C4-2B (cell line): ENCODE measurements at regions not wholly inside any gene's neighbourhood (a gene's known extent, or its start where the extent isn't known, plus 50 kb on each side); places are given as distances from the start of the nearest gene placed in this dataset.

Experiments
- H3K27ac ChIP-seq: fragments of 450-650 bp; 2 replicates; pipeline ENCODE4 v1.5.1; 2017
- ZFX ChIP-seq: fragments of 450-650 bp; IDR thresholded peaks from 2 replicates; pipeline ENCODE4 v1.6.1; 2017
- TF ChIP-seq, protein P1 (sequence below): fragments of 450-650 bp; conservative IDR thresholded peaks from 2 replicates; pipeline ENCODE4 v1.5.1; 2017; ENCODE audit warnings: mild to moderate bottlenecking

DNA sequence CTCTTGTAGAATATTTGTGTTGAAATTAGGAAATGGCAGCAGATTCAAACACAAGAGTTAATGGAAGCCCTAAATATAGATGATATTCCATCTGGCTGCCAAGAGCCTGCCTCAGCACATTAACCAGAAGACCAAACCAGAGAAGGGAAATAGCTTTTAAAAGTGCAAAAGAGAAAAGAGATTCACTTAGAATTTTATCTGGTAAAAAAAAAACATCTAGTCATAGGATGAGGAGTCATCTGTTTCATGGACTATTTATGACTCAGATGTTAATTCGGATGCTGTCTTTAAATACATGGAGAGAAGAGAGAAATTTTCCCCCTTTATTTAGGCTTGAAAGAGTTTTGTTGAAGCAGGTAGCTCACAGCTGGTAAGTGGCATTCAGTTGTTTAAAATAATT lies 201.6 kb upstream of the NUDT4 start:
- H3K27ac ChIP-seq: no peak overlapping the region
- TF ChIP-seq, protein P1, sequence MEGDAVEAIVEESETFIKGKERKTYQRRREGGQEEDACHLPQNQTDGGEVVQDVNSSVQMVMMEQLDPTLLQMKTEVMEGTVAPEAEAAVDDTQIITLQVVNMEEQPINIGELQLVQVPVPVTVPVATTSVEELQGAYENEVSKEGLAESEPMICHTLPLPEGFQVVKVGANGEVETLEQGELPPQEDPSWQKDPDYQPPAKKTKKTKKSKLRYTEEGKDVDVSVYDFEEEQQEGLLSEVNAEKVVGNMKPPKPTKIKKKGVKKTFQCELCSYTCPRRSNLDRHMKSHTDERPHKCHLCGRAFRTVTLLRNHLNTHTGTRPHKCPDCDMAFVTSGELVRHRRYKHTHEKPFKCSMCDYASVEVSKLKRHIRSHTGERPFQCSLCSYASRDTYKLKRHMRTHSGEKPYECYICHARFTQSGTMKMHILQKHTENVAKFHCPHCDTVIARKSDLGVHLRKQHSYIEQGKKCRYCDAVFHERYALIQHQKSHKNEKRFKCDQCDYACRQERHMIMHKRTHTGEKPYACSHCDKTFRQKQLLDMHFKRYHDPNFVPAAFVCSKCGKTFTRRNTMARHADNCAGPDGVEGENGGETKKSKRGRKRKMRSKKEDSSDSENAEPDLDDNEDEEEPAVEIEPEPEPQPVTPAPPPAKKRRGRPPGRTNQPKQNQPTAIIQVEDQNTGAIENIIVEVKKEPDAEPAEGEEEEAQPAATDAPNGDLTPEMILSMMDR: no peak
- TF ChIP-seq ZFX: no peak

DNA sequence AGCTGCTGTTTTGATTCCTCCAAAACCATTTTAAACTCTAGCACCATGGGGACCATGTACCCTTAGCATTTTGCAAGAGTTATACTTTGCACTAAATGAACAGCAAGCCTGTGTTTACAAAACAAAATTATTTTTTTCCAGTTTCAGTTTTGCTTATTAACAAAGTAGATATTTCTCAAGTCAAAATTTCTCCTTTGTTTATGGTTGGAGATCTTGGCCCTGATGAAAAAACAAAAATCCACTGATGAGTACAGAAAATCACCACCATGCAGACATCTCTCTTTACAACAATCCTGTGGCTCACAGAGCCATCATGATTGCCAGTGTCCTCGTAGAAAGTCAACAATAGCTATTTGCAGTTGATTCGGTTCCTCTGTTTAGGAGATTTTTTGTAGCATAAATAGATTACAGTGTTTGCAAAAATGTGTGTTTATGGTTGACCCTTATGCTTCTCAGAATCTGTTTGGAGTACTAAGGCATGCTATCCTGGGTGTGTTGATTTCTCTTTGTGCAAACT lies 201.1 kb upstream of the NUDT4 start:
- TF ChIP-seq, protein P1: no peak
- TF ChIP-seq ZFX: no peak
- no peak overlapping the region for H3K27ac ChIP-seq

DNA sequence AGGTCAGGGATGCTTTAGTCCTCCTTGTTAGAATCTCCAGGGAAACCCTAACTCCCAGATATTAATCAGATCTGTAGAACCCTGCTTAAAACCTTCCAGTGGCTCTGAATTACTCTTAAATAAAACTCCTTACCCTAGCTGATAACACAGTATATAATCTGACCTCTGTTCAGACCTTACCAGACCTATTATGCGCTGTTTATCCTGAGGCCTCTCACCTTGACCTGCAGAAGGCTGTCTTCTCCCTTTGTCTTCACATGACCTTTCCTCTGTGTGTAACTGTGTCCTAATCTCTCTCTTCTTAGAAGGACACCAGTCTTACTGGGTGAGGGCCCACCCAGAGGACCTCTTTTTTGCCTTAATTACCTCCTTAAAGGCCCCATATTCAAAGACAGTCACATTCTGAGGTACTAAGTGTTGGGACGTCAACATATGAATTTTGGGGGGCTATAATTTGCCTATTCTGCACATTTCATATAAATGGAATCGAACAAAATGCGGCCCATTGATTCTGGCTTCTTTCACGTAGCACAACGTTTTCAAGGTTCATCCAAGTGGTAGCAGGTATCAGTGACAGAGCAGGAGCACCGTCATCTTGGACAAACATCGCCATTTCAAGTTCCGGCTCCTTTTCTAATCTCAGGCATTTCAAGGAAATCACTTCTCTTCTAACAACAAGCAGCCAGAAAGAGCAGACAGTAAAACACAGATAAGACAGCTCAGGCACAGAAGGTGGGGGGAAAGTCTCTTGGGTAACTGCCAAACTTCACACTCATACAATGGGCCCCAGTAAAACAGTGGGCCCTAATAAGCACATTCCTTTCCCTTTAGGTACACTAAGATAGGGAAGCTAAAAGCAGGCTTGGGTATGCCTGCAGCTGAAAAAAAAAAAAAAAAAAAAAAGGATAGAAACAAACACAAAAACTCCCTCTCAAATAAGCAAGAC lies 200.2 kb upstream of the NUDT4 start:
- no peak overlapping the region for H3K27ac ChIP-seq
- TF ChIP-seq ZFX: no peak
- TF ChIP-seq, protein P1: no peak

DNA sequence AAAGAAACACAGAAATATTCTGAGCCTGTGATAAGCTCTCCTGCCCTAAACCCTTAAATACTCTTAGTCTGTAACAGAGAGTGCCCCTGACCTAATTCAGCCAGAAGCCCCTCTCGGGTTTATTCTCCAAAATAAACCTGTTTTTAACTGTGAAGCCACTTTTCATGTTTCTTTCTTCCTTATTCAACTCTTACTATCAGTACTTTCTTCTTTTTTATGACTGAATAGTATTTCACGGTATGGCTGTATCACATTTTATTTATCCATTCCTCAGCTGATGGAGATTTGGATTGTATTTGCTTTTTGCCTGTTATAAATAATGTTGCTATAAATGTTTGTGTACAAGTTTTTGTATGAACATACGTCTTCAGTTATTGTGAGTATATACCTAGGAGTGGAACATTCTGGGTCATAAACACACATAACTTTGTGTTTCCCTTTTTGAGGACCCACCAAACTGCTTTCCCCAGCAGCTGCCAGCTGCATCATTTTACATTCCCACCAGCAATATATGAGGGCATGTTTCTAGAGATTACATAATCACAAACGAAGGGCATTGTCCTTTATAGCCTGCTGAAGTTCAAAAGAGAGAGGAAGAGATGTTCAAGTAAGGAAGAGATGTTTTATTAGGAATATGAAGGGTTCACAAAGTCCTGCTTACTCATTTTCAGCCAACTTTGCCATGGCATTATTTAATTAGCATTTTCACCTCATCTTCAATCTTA lies 199.4 kb upstream of the NUDT4 start:
- no peak overlapping the region for H3K27ac ChIP-seq
- TF ChIP-seq, protein P1: no peak
- no peak for TF ChIP-seq ZFX

DNA sequence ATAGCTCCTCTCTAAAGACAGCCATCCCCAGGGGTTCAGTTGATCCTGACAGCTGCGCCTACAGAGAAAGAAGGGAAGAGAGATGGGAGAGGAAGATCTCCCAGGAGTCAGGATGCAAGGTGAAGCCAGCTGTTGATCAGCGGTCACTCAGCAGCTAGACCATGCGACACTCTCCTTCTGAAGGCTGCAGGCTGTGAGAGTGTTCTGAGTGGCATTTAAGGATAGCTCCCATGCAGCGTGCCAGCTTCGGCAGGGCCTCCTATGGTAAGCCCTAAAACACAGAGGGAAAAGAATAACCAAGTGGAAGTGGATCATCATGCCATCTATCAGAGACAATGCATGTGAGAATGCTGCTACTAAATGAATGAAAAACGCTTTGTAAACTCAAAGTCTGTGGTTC lies 197.9 kb upstream of the NUDT4 start:
- TF ChIP-seq, protein P1: no peak
- no peak for TF ChIP-seq ZFX

DNA sequence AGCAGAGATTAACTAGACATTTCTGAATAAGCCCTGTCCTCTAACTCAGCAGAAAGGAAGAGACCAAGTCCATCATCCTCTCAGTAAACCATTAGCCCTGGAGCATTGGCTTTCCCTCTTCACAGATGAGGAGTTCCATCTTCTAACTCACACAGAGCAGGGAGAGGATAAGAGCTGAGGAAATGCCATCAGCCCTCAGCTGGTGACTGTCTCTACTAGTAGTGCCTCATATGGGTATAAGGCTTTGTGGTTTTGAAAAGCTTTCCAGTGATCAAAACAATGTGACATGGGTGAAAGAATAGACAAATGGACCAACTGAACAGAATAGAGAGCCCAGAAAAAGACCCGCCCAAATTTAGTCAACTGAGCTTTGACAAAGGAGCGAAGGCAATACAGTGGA lies 197.2 kb upstream of the NUDT4 start:
- no peak for TF ChIP-seq ZFX
- TF ChIP-seq, protein P1: no peak
- H3K27ac ChIP-seq: no peak overlapping the region

More for the DNA sequence above, 197.9 kb upstream of the NUDT4 start:
- no peak overlapping the region for H3K27ac ChIP-seq

- no peak for TF ChIP-seq ZFX
- TF ChIP-seq, protein P1: no peak
- H3K27ac ChIP-seq: no peak overlapping the region
Measured at GRCh38 chr12:93181409-93181965, 196.2 kb upstream of the NUDT4 start.
